DOHH2 (cell line): ENCODE measurements at regions not wholly inside any gene's neighbourhood (a gene's known extent, or its start where the extent isn't known, plus 50 kb on each side); places are given as distances from the start of the nearest gene placed in this dataset.

ENCODE experiments used
- CTCF ChIP-seq: fragments of 200-600 bp; sonication (generic); IDR thresholded peaks from one replicate; pipeline ENCODE4 v1.5.1; 2014; ENCODE audit warnings: antibody characterized with exemption, mild to moderate bottlenecking, low read depth, low read length; ENCODE audit not compliant: poor library complexity, severe bottlenecking
- EZH2phosphoT487 ChIP-seq: fragments of 200-600 bp; sonication (generic); IDR thresholded peaks from 2 replicates; pipeline ENCODE4 v1.6.1; 2017; ENCODE audit warnings: borderline replicate concordance, mild to moderate bottlenecking, antibody characterized with exemption, low read length, moderate library complexity, mixed read lengths

- no peak for TF ChIP-seq CTCF
- no peak for TF ChIP-seq EZH2phosphoT487
These were observed 55.6 kb upstream of the FMOD start for GRCh38 chr1:203406446-203407045.
